MCF 10A (cell line): ENCODE measurements at regions not wholly inside any gene's neighbourhood (a gene's known extent, or its start where the extent isn't known, plus 50 kb on each side); places are given as distances from the start of the nearest gene placed in this dataset.

Experiments used
- BruUV-seq: library from RNA; stranded (reverse); fragments of 400-500 nt; replicated peaks from 2 replicates; lab custom pipeline; 2021; lab: Mats Ljungman, UMichigan
- CTCF ChIA-PET: fragments of 300-600 bp; sonication (Branson Sonifier 250); formaldehyde crosslinking; extraction: SDS; loops from one replicate; lab custom pipeline; 2021; ENCODE audit warnings: antibody characterized with exemption, inconsistent platforms; lab: Yijun Ruan, JAX
- POLR2A ChIA-PET: fragments of 300-600, 350-650 bp; sonication (Branson Sonifier 250); formaldehyde crosslinking; extraction: SDS; loops from one replicate; lab custom pipeline; 2020; ENCODE audit warnings: antibody characterized with exemption, inconsistent platforms; lab: Yijun Ruan, JAX
- DNase-seq: peaks from one replicate; pipeline ENCODE4 v3.0.0-alpha.2; 2018; ENCODE audit not compliant: unreplicated experiment
- H3K27ac Mint-ChIP-seq: one replicate; pipeline ENCODE4 v1.8.0; 2022; ENCODE audit warnings: mild to moderate bottlenecking, low read depth, mixed read lengths; ENCODE audit not compliant: unreplicated experiment
- H3K27me3 Mint-ChIP-seq: one replicate; pipeline ENCODE4 v1.8.0; 2022; ENCODE audit warnings: mixed read lengths; ENCODE audit not compliant: insufficient read depth, unreplicated experiment
- H3K36me3 Mint-ChIP-seq: one replicate; pipeline ENCODE4 v1.8.0; 2022; ENCODE audit warnings: mild to moderate bottlenecking, moderate library complexity, mixed read lengths; ENCODE audit not compliant: insufficient read depth, unreplicated experiment
- H3K4me1 Mint-ChIP-seq: one replicate; pipeline ENCODE4 v1.8.0; 2022; ENCODE audit warnings: mixed read lengths; ENCODE audit not compliant: insufficient read depth, unreplicated experiment
- H3K4me3 Mint-ChIP-seq: one replicate; pipeline ENCODE4 v1.8.0; 2022; ENCODE audit warnings: mild to moderate bottlenecking, moderate library complexity, mixed read lengths; ENCODE audit not compliant: unreplicated experiment
- H3K9me3 Mint-ChIP-seq: one replicate; pipeline ENCODE4 v1.8.0; 2022; ENCODE audit warnings: mixed read lengths; ENCODE audit not compliant: unreplicated experiment
- CTCF ChIP-seq: fragments of 200-600 bp; IDR thresholded peaks from one replicate; pipeline ENCODE4 v1.8.0; 2022; ENCODE audit warnings: antibody characterized with exemption, mild to moderate bottlenecking; ENCODE audit not compliant: unreplicated experiment
- intact Hi-C: fragments of 100-400 bp; cut with micrococcal nuclease; formaldehyde crosslinking; loops from 2 replicates; pipeline ENCODE4 v1.14.1; 2022

DNA sequence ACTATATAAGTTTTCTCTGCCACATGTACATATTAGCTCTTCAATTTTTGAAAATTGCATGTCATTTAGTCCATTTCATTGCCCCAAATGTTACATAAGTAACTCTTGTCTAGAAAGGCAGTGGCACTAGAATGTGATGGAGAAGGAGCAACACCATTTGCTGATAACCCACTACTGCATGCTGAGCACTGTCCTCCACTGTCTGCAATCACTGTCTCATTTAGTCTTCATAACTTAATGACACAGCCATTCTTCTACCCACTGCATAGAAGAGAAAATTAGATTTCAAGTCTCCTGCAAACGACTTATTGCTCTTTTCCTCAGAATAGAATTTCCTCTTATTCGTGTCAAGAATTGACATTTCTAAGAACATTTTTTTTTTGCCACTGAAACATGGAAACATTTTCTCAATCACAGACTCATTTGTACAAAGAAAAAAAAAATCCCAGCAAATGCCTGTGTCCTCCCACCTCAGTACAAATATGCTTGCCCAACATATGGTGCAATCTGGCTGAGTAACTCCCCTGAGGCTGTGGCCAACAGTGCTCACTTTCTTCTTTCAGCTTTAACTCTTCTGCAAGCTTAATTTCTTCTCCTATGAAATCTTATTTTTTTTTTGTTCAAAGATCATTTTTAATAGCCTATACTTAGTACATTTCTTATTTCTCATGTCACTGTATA is 768.6 kb upstream of the HS6ST1 start:
- peaks cover 5% of the 10 kb centered on the region for H3K9me3 Mint-ChIP-seq
- H3K4me1 Mint-ChIP-seq: peaks cover 30% of the 10 kb centered on the region
- CTCF ChIA-PET: interaction anchor here (0.6 to 1.0 kb wide), 4 partner anchors 14 to 108 kb away, joined by 3 to 4 read pairs (median 4); no protein-coding TSS in a partner anchor
- POLR2A ChIA-PET: interaction anchor here (0.6 to 2.1 kb wide), 11 partner anchors 11 to 799 kb away, joined by 3 to 9 read pairs (median 4); no protein-coding TSS in a partner anchor
- intact Hi-C loops: no loop called here
- H3K4me3 Mint-ChIP-seq: peak overlapping the region; percentile 24
- BruUV-seq: no TSS peak
- H3K27ac Mint-ChIP-seq: peak overlapping the region; percentile 65
- no peaks in the 10 kb centered on the region for H3K27me3 Mint-ChIP-seq
- DNase-seq: peak; percentile 90
- H3K36me3 Mint-ChIP-seq: no peaks in the 10 kb centered on the region
- no peak for TF ChIP-seq CTCF

DNA sequence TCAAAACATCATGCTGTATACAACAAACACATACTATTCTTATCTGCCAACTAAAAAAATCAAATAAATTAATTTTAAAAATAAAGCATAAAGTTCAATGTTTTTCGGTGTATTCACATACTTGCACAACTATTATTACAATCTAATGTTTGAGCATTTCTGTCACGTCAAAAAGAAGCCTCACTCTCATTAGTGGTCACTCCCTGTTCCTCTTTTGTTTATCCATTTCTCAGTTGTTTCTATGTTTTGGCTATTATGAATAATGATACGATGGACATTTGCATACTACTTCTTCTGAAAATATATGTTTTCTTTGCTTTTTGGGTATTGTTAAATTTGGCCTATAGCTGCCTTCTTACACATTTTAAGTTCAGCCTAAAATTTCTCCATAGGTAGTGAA is 773.0 kb upstream of the HS6ST1 start:
- CTCF ChIA-PET: interaction anchor here (0.6 kb wide), 1 partner anchor 17 kb away, joined by 3 read pairs; no protein-coding TSS in a partner anchor
- Mint-ChIP-seq H3K4me1 (peaks cover 18% of the 10 kb centered on the region), H3K9me3 (no peaks in the 10 kb centered on the region), H3K36me3 (no peaks in the 10 kb centered on the region), H3K27me3 (no peaks in the 10 kb centered on the region), H3K27ac (no peak overlapping the region), H3K4me3 (no peak overlapping the region)
- no peak for TF ChIP-seq CTCF
- DNase-seq: no peak
- BruUV-seq: no TSS peak
- intact Hi-C loops: no loop called here
- POLR2A ChIA-PET: no interaction called here

DNA sequence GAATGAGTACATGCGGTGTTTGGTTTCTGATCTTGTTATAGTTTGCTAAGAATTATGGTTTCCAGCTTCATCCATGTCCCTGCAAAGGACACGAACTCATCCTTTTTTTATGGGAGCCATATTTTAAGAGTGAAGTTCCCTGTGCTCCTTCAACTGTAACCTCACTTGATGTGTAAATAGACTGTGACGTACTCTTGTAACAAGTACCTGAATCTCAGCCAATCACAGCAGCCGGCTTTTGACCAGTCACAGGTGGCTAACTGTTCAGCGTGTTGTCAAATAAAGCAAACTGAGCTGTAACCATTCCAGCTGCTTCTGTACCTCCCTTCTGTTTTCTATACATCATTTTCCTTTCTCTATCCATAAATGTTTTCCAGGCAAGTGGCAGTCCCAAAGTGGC is 774.3 kb upstream of the HS6ST1 start:
- no peaks in the 10 kb centered on the region for H3K27me3 Mint-ChIP-seq
- H3K4me1 Mint-ChIP-seq: peaks cover 6% of the 10 kb centered on the region
- no peak for TF ChIP-seq CTCF
- intact Hi-C loops: no loop called here
- no peak for DNase-seq
- H3K9me3 Mint-ChIP-seq: no peaks in the 10 kb centered on the region
- CTCF ChIA-PET: interaction anchor here (0.6 kb wide), 3 partner anchors 8 to 1870 kb away, joined by 3 to 4 read pairs (median 3); no protein-coding TSS in a partner anchor
- no peak overlapping the region for H3K27ac Mint-ChIP-seq
- POLR2A ChIA-PET: no interaction called here
- no TSS peak for BruUV-seq
- H3K4me3 Mint-ChIP-seq: no peak overlapping the region
- H3K36me3 Mint-ChIP-seq: no peaks in the 10 kb centered on the region

- H3K27ac Mint-ChIP-seq: no peak overlapping the region
- POLR2A ChIA-PET: no interaction called here
- no peak for DNase-seq
- H3K4me1 Mint-ChIP-seq: no peaks in the 10 kb centered on the region
- H3K4me3 Mint-ChIP-seq: no peak overlapping the region
- intact Hi-C loops: no loop called here
- CTCF ChIA-PET: interaction anchor here (0.5 to 1.5 kb wide), 6 partner anchors 8 to 340 kb away, joined by 3 to 4 read pairs (median 3); no protein-coding TSS in a partner anchor
- no peaks in the 10 kb centered on the region for H3K9me3 Mint-ChIP-seq
- no peaks in the 10 kb centered on the region for H3K36me3 Mint-ChIP-seq
- H3K27me3 Mint-ChIP-seq: no peaks in the 10 kb centered on the region
- TF ChIP-seq CTCF: no peak
- BruUV-seq: no TSS peak
These were observed 782.5 kb upstream of the HS6ST1 start for GRCh38 chr2:129101186-129101585.
